Breast epithelium (tissue), 3 donors: ENCODE measurements at regions not wholly inside any gene's neighbourhood (a gene's known extent, or its start where the extent isn't known, plus 50 kb on each side); places are given as distances from the start of the nearest gene placed in this dataset.

Source experiments
- POLR2A ChIP-seq: fragments of 450-650 bp; IDR thresholded peaks from one replicate; pipeline ENCODE4 v1.6.1; 2016; ENCODE audit warnings: antibody characterized with exemption, mild to moderate bottlenecking, moderate library complexity
- TF ChIP-seq, protein P1 (sequence below), 3 donors: fragments of 450-650 bp; IDR thresholded peaks; one replicate each; pipeline ENCODE4 v1.5.1; 2016 to 2017; ENCODE audit warnings: antibody characterized with exemption in 3 of 3, mild to moderate bottlenecking in 3 of 3, moderate library complexity in 3 of 3

DNA sequence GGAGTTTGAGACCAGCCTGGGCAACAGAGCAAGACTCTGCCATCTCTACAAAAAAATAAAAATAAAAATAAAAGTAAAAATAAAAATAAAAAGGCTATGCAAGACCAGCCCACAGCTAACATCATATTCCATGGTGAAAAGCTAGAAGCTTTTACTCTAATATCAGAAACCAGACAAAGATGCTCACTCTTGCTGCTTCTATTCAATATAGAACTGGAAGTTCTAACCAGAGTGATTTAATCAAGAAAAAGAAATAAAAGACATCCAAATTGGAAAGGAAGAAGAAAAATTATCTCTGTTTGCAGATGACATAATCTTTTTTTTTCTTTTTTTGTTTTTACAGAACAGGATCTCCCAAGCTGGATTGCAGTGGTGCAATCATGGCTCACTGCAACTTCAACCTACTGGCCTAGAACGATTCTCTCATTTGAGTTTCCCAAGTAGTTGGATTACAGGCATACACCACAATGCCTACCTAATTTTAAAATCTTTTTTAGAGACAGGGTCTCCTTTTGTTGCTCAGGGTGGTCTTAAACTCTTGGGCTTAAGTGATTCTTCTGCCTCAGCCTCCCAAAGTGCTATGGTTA, 100.7 kb upstream of the JAG1 start:
- no peak for TF ChIP-seq POLR2A
- TF ChIP-seq, protein P1, sequence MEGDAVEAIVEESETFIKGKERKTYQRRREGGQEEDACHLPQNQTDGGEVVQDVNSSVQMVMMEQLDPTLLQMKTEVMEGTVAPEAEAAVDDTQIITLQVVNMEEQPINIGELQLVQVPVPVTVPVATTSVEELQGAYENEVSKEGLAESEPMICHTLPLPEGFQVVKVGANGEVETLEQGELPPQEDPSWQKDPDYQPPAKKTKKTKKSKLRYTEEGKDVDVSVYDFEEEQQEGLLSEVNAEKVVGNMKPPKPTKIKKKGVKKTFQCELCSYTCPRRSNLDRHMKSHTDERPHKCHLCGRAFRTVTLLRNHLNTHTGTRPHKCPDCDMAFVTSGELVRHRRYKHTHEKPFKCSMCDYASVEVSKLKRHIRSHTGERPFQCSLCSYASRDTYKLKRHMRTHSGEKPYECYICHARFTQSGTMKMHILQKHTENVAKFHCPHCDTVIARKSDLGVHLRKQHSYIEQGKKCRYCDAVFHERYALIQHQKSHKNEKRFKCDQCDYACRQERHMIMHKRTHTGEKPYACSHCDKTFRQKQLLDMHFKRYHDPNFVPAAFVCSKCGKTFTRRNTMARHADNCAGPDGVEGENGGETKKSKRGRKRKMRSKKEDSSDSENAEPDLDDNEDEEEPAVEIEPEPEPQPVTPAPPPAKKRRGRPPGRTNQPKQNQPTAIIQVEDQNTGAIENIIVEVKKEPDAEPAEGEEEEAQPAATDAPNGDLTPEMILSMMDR (IDR thresholded peaks at IDR 0.05), result no peak
